ENCODE measurements at regions not wholly inside any gene's neighbourhood (a gene's known extent, or its start where the extent isn't known, plus 50 kb on each side); places are given as distances from the start of the nearest gene placed in this dataset.

- peak; percentile 7 for DNase-seq
- Histone ChIP-seq H3K4me1 (no peaks in the 10 kb centered on the region), H3K4me3 (no peak overlapping the region), H3K27ac (no peak overlapping the region), H3K9me3 (no peaks in the 10 kb centered on the region), H3K9ac (ENCODE audit: low read depth in 2 of 2, low read length in 2 of 2) (no peak overlapping the region), H3K36me3 (no peaks in the 10 kb centered on the region), H3K27me3 (no peaks in the 10 kb centered on the region)
- intact Hi-C loops (cut with DNase I), result no loop called here
- no peak for TF ChIP-seq CTCF (IDR thresholded peaks at IDR 0.05)
Observed at GRCh38 chr20:24895431-24895830, 53.6 kb upstream of the CST7 start.

- no peak overlapping the region for H3K9ac ChIP-seq (ENCODE audit: low read depth in 2 of 2, low read length in 2 of 2)
- TF ChIP-seq CTCF (IDR thresholded peaks at IDR 0.05), result no peak
- H3K27ac ChIP-seq, result no peak overlapping the region
- no peaks in the 10 kb centered on the region for H3K27me3 ChIP-seq
- H3K9me3 ChIP-seq, result no peaks in the 10 kb centered on the region
- intact Hi-C loops (cut with DNase I), result no loop called here
- H3K4me1 ChIP-seq, result no peaks in the 10 kb centered on the region
- DNase-seq, result peak; percentile 2
- H3K4me3 ChIP-seq, result no peak overlapping the region
- no peaks in the 10 kb centered on the region for H3K36me3 ChIP-seq
Observed at GRCh38 chr20:24895898-24896658, 53.0 kb upstream of the CST7 start.

GRCh38 chr20:24896984-24897383, 52.1 kb upstream of the CST7 start:
- Histone ChIP-seq H3K9me3 (no peaks in the 10 kb centered on the region), H3K36me3 (no peaks in the 10 kb centered on the region), H3K27me3 (no peaks in the 10 kb centered on the region), H3K27ac (no peak overlapping the region), H3K9ac (ENCODE audit: low read depth in 2 of 2, low read length in 2 of 2) (no peak overlapping the region), H3K4me1 (no peaks in the 10 kb centered on the region), H3K4me3 (no peak overlapping the region)
- intact Hi-C loops (cut with DNase I), result no loop called here
- DNase-seq, result no peak
- TF ChIP-seq CTCF (IDR thresholded peaks at IDR 0.05), result no peak

- intact Hi-C loops (cut with DNase I), result no loop called here
- Histone ChIP-seq H3K36me3 (no peaks in the 10 kb centered on the region), H3K4me1 (no peaks in the 10 kb centered on the region), H3K9me3 (no peaks in the 10 kb centered on the region), H3K4me3 (no peak overlapping the region), H3K9ac (ENCODE audit: low read depth in 2 of 2, low read length in 2 of 2) (no peak overlapping the region), H3K27me3 (no peaks in the 10 kb centered on the region), H3K27ac (no peak overlapping the region)
- peak; percentile 0 for DNase-seq
- no peak for TF ChIP-seq CTCF (IDR thresholded peaks at IDR 0.05)
Observed at GRCh38 chr20:24897974-24898373, 51.1 kb upstream of the CST7 start.

- no peaks in the 10 kb centered on the region for H3K27me3 ChIP-seq
- intact Hi-C loops (cut with DNase I), result no loop called here
- H3K27ac ChIP-seq, result no peak overlapping the region
- H3K4me3 ChIP-seq, result no peak overlapping the region
- H3K4me1 ChIP-seq, result no peaks in the 10 kb centered on the region
- no peak for TF ChIP-seq CTCF (IDR thresholded peaks at IDR 0.05)
- H3K9ac ChIP-seq (ENCODE audit: low read depth in 2 of 2, low read length in 2 of 2), result no peak overlapping the region
- H3K36me3 ChIP-seq, result no peaks in the 10 kb centered on the region
- peak; percentile 2 for DNase-seq
- H3K9me3 ChIP-seq, result no peaks in the 10 kb centered on the region
Observed at GRCh38 chr20:24899153-24899552, 49.9 kb upstream of the CST7 start.
